GM12874 (cell line): ENCODE measurements at regions not wholly inside any gene's neighbourhood (a gene's known extent, or its start where the extent isn't known, plus 50 kb on each side); places are given as distances from the start of the nearest gene placed in this dataset.

ENCODE experiments used
- TF ChIP-seq, protein P1 (sequence below): IDR thresholded peaks from 2 replicates; pipeline ENCODE4 v1.5.1; 2011; ENCODE audit warnings: low read depth, mild to moderate bottlenecking, control low read depth, low read length, moderate library complexity; ENCODE audit not compliant: insufficient read depth

DNA sequence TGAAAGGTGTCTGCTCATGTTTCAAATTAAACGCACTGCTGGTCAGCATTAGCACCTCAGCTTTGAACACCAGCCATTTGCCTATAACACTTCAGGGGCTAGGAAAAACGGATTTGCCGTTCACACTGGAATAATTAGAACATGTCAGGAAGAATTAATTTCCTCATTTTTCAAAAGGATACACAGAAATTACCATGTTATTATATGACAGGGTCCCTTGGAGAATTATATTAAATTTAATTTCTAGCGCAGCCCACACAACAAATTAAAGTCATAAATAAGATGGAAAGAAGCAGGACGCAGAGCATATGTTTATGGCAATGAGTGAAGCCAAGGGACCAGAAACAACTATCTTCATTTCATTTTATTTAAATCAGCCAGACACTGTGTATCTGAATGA, 83.8 kb upstream of the SOX6 start:
- TF ChIP-seq, protein P1, sequence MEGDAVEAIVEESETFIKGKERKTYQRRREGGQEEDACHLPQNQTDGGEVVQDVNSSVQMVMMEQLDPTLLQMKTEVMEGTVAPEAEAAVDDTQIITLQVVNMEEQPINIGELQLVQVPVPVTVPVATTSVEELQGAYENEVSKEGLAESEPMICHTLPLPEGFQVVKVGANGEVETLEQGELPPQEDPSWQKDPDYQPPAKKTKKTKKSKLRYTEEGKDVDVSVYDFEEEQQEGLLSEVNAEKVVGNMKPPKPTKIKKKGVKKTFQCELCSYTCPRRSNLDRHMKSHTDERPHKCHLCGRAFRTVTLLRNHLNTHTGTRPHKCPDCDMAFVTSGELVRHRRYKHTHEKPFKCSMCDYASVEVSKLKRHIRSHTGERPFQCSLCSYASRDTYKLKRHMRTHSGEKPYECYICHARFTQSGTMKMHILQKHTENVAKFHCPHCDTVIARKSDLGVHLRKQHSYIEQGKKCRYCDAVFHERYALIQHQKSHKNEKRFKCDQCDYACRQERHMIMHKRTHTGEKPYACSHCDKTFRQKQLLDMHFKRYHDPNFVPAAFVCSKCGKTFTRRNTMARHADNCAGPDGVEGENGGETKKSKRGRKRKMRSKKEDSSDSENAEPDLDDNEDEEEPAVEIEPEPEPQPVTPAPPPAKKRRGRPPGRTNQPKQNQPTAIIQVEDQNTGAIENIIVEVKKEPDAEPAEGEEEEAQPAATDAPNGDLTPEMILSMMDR, result no peak

DNA sequence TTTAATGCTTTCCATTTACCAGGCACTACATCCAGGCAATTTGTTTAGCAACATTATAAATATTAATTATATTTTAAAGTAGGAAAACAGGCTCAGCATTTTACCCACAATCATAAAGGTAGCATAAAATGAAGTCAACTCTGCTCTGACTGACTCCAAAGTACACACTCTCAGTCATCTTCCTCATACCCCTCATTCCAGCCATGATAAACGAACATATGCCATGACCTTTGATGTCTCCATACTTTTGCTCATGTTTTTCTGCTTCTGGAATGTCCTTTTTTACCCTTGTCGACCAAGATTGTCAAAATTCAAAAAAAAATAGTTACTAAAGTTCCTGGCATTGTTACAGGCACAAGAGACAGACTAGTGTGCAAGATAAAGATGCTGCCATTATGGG, 77.7 kb upstream of the SOX6 start:
- TF ChIP-seq, protein P1, result no peak

DNA sequence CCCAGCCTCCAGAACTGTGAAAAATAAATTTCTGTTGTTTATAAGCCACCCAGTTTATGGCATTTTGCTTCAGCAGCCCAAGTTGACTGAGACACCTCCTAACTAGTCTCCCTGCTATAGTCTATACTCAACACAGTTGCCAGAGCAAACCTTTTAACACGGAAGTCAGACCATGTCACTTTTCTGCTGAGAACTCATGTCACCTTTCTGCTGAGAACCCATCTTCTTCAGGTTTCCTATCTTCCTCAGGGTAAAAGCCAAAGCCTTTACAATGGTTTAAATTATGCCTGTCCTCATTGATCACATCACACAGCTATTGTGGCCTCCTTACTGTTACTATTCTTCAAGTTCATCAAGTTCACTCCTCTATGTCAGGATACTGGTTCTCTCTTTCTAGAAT, 74.3 kb upstream of the SOX6 start:
- TF ChIP-seq, protein P1, result no peak

DNA sequence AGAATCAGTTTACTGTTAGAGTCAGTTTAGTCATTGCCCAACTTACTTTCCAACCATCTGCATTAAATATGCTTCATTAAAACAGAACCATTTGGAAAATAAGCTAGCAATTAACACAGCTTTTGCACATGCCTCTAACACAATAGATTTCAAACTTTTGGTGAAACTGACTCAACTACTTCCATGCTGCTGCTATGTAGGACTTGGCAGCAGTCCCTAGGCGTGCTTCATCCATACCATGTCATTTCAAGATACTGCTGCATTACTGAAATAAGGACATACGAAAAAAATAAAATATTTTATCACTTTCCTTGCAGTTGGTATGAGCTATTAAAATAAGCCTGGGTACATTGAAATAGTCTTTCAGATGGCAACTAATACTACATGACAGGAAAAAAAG, 65.5 kb upstream of the SOX6 start:
- TF ChIP-seq, protein P1, result no peak

DNA sequence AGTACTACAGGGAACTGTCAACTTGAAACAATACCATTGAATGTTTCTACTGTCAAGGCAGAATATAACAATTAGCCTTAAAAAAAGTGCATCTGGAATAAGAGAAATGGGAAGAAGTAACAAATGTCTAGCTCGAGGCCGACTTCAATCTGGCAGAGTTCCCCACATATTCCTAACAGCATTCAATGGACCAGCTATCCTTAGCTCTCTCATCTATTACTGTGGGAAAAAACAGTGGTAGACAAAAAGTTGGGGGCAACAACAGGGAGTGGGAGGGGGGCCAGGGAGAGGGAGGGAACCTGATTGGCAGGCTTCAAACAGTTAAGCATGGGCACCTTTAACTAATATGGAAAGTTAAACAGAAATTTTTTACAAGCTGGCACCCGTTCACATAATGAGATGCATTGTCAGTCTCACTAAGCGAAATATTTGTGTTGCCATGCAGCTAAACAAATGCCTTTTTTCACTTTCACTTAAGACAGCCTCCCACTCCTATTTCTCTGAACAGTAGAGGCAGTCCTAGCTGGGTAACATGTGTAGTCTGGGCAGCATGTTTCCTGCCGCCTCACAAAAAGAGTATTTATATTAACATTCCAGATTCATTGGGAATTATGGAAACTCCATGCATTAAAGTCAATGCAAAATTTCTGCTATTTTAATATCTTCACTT, 62.2 kb upstream of the SOX6 start:
- TF ChIP-seq, protein P1, result no peak

DNA sequence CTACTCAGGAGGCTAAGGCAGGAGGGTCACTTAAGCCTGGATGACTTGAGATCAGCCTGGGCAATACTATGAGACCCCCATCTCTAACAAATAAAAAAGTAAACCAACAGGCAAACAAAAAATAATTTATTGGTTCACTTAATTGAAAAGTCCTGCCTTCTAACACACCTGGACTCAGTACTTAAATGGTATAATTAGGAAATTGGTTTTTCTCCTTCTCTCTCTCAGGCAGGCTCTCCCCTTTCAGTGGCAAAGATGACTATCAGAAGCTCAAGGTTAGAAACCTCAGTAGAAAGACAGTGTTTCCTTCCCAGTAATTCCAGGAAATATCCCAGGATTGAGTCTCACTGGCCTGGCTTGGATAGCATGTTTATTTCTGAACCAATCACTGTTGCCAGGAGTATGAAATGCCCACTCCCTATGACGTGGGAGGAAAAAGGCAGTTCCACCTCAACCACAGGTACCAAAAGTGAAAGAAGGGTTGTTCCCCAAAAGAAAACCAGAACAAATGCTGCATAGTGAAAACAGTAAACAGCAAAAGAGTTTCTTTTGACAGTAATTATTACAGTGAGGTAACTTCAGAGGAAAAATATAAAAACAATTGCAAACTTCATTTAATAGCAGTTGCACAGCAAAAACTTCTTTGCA, 56.3 kb upstream of the SOX6 start:
- TF ChIP-seq, protein P1, result no peak

DNA sequence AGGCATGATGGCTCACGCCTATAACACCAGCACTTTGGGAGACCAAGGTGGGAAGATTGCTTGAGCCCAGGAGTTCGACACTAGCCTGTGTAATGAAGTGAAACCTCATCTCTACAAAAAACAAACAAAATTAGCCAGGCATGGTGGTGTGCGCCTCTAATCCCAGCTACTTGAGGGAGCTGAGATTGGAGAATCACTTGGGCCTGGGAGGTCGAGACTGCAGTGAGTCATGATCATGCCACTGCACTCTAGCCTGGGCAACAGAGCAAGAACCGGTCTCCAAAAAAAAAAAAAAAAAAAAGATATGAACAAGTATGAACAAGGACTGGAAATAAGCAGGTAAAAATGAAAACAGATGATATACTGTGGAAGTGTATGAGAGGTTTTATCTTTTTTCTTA, 54.1 kb upstream of the SOX6 start:
- TF ChIP-seq, protein P1, result no peak
